Endothelial cell of umbilical vein (primary cell): ENCODE measurements at regions not wholly inside any gene's neighbourhood (a gene's known extent, or its start where the extent isn't known, plus 50 kb on each side); places are given as distances from the start of the nearest gene placed in this dataset.

Experiments used
- BruUV-seq: library from RNA; stranded (reverse); fragments of 400-500 nt; replicated peaks from 2 replicates; lab custom pipeline; 2021; lab: Mats Ljungman, UMichigan
- CTCF ChIA-PET: fragments of 300-600, 350-600 bp; sonication (Branson Sonifier 250); formaldehyde crosslinking; loops from one replicate; lab custom pipeline; 2021; ENCODE audit warnings: antibody characterized with exemption, inconsistent platforms; lab: Charles Lee
- POLR2A ChIA-PET: fragments of 300-600, 350-600 bp; sonication (Branson Sonifier 250); formaldehyde crosslinking; loops from one replicate; lab custom pipeline; 2021; ENCODE audit warnings: antibody characterized with exemption, inconsistent platforms; lab: Charles Lee
- DNase-seq: peaks from one replicate; pipeline ENCODE4 v3.0.0-alpha.2; 2011; ENCODE audit warnings: low read depth, low spot score
- FAIRE-seq: peaks from 2 replicates; lab custom pipeline; 2011; peaks lifted over from hg19 to GRCh38; lab: Jason Lieb, UNC
- H2AFZ ChIP-seq: 2 replicates; pipeline ENCODE4 v1.6.0; 2012; ENCODE audit warnings: low read depth, low read length, control low read depth, inconsistent platforms
- H3K27ac ChIP-seq: 2 replicates; pipeline ENCODE4 v1.5.1; 2011; ENCODE audit warnings: low read depth, mild to moderate bottlenecking, control low read depth, low read length, moderate library complexity; ENCODE audit not compliant: insufficient read depth
- H3K27me3 ChIP-seq, 2 experiments: 2 replicates each; pipeline versions ENCODE4 v1.6.0 to v1.6.1; 2011; ENCODE audit warnings: low read length in 2 of 2, mixed read lengths in 1 of 2; ENCODE audit not compliant: control insufficient read depth in 2 of 2, insufficient read depth in 2 of 2
- H3K36me3 ChIP-seq, 2 experiments: 2 replicates in 1 of 2; 3 replicates in 1 of 2; pipeline ENCODE4 v1.5.1; 2011; ENCODE audit warnings: low read length in 2 of 2, mild to moderate bottlenecking in 1 of 2, moderate library complexity in 1 of 2; ENCODE audit not compliant: control insufficient read depth in 2 of 2, insufficient read depth in 2 of 2; ENCODE audit errors: extremely low read depth in 1 of 2
- H3K4me1 ChIP-seq: 3 replicates; pipeline ENCODE4 v1.5.1; 2011; ENCODE audit warnings: mild to moderate bottlenecking, low read length; ENCODE audit not compliant: control insufficient read depth, insufficient read depth; ENCODE audit errors: extremely low read depth
- H3K4me2 ChIP-seq: 2 replicates; pipeline ENCODE4 v1.6.1; 2011; ENCODE audit warnings: low read length, control low read depth, mixed read lengths; ENCODE audit not compliant: insufficient read depth
- H3K4me3 ChIP-seq, 3 experiments: fragments of 200-600 bp in 1 of 3; sonication (generic), shearing (Covaris generic) in 1 of 3; replicated peaks in 1 of 3; 2 replicates each; pipeline ENCODE4 v1.5.1; 2011 to 2016; ENCODE audit warnings: control low read depth in 3 of 3, low read length in 3 of 3, mild to moderate bottlenecking in 2 of 3, inconsistent platforms in 1 of 3, low read depth in 1 of 3, moderate library complexity in 1 of 3; ENCODE audit not compliant: insufficient read depth in 1 of 3
- H3K79me2 ChIP-seq: 2 replicates; pipeline ENCODE4 v1.6.0; 2012; ENCODE audit warnings: low read length, inconsistent platforms; ENCODE audit not compliant: control insufficient read depth, insufficient read depth
- H3K9ac ChIP-seq: replicated peaks from 2 replicates; pipeline ENCODE3; 2011; ENCODE audit warnings: low read length, control low read depth; ENCODE audit not compliant: insufficient read depth; ENCODE audit errors: extremely low read depth
- H3K9me1 ChIP-seq: replicated peaks from 3 replicates; pipeline ENCODE4 v1.6.0; 2011; ENCODE audit warnings: mild to moderate bottlenecking, low read length; ENCODE audit not compliant: control insufficient read depth, insufficient read depth; ENCODE audit errors: extremely low read depth
- H3K9me3 ChIP-seq: replicated peaks from 2 replicates; pipeline ENCODE4 v1.5.1; 2012; ENCODE audit warnings: low read length, inconsistent platforms; ENCODE audit not compliant: control insufficient read depth, insufficient read depth
- H4K20me1 ChIP-seq: replicated peaks from 2 replicates; pipeline ENCODE3; 2011; ENCODE audit warnings: mild to moderate bottlenecking, low read length; ENCODE audit not compliant: control insufficient read depth, insufficient read depth; ENCODE audit errors: extremely low read depth
- CTCF ChIP-seq, 2 donors: IDR thresholded peaks; 1 replicate in 1 of 2; 2 replicates in 1 of 2; pipeline ENCODE4 v1.5.1; 2011; ENCODE audit warnings: low read length in 2 of 2, mild to moderate bottlenecking in 2 of 2, moderate library complexity in 2 of 2, control low read depth in 1 of 2, inconsistent platforms in 1 of 2, low read depth in 1 of 2; ENCODE audit not compliant: insufficient read depth in 1 of 2; ENCODE audit errors: extremely low read depth in 1 of 2
- EZH2 ChIP-seq: IDR thresholded peaks from 2 replicates; pipeline ENCODE4 v1.6.1; 2012; ENCODE audit warnings: borderline replicate concordance, low read depth, mild to moderate bottlenecking, moderate library complexity, low read length, inconsistent platforms; ENCODE audit not compliant: severe bottlenecking
- FOS ChIP-seq: IDR thresholded peaks from 2 replicates; pipeline ENCODE4 v1.6.1; 2011; ENCODE audit warnings: mild to moderate bottlenecking, low read length, moderate library complexity, borderline replicate concordance; ENCODE audit not compliant: insufficient read depth
- GATA2 ChIP-seq: IDR thresholded peaks from 2 replicates; pipeline ENCODE4 v1.7.0; 2011; ENCODE audit warnings: low read depth, mild to moderate bottlenecking, moderate library complexity, mixed read lengths, low read length; ENCODE audit not compliant: insufficient read length, insufficient read depth
- JUN ChIP-seq: IDR thresholded peaks from 2 replicates; pipeline ENCODE4 v1.6.1; 2011; ENCODE audit warnings: borderline replicate concordance, low read depth; ENCODE audit not compliant: insufficient read length, insufficient read depth
- MAX ChIP-seq: IDR thresholded peaks from 2 replicates; pipeline ENCODE4 v1.6.1; 2011; ENCODE audit not compliant: insufficient read depth, insufficient read length
- MYC ChIP-seq: IDR thresholded peaks from one replicate; pipeline ENCODE4 v1.6.1; 2011; ENCODE audit warnings: mild to moderate bottlenecking, low read depth, low read length
- POLR2A ChIP-seq: IDR thresholded peaks from 2 replicates; pipeline ENCODE4 v1.6.1; 2012; ENCODE audit warnings: low read depth, mild to moderate bottlenecking, control low read depth, low read length
- POLR2AphosphoS5 ChIP-seq: IDR thresholded peaks from 2 replicates; pipeline ENCODE4 v1.6.1; 2012; ENCODE audit warnings: low read depth, mild to moderate bottlenecking, control low read depth, low read length, moderate library complexity; ENCODE audit not compliant: insufficient read depth
- dilution Hi-C: fragments of 300-500 bp; cut with MboI; formaldehyde crosslinking; loops from one replicate; pipeline ENCODE4 v1.15.0; 2019; ENCODE audit warnings: low sequenced_read_pairs; ENCODE audit not compliant: extremely low pct_ligation_motif_present
- intact Hi-C: fragments of 100-400 bp; cut with micrococcal nuclease; formaldehyde crosslinking; loops from one replicate; pipeline ENCODE4 v1.10.0; 2022

DNA sequence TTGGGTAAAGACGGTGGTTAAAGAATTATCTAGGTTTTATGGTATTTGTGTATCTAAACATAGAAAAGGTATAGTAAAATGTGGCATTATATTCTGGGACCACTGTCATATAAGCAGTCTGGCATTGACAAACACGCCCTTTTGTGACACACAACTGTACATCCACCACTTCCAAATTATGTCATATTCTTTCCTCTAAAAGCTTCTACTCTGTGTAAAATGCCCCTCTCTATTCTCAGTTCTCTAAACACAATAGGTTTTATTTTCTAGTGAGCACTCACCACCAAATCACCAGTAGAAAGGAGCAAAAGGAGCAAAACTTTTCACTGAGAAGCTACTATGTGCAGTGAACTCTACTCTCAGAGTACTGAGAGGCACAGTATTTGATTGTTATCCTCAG is 88.1 kb upstream of the PIEZO2 start:
- no peak overlapping the region for H3K27ac ChIP-seq
- no peak overlapping the region for H3K4me3 ChIP-seq
- H3K79me2 ChIP-seq, result no peaks in the 10 kb centered on the region
- dilution Hi-C loops (no loop called here), intact Hi-C loops (no loop called here)
- POLR2A ChIA-PET, result no interaction called here
- no peaks in the 10 kb centered on the region for H4K20me1 ChIP-seq
- H3K4me1 ChIP-seq, result no peaks in the 10 kb centered on the region
- H3K9ac ChIP-seq, result no peak overlapping the region
- H2AFZ ChIP-seq, result no peak overlapping the region
- FAIRE-seq (no peak), DNase-seq (no peak)
- H3K4me2 ChIP-seq, result no peak overlapping the region
- TF ChIP-seq EZH2 (no peak), CTCF (IDR thresholded peaks at IDR 0.05; ENCODE audit: extremely low read depth in 1 of 2, insufficient read depth in 1 of 2, low read depth in 1 of 2, low read length in 2 of 2) (no peak), GATA2 (no peak), JUN (no peak), MAX (no peak), MYC (no peak), POLR2AphosphoS5 (no peak), POLR2A (no peak), FOS (no peak)
- CTCF ChIA-PET, result no interaction called here
- no TSS peak for BruUV-seq
- H3K9me1 ChIP-seq, result no peaks in the 10 kb centered on the region
- H3K9me3 ChIP-seq, result no peaks in the 10 kb centered on the region
- H3K36me3 ChIP-seq, result no peaks in the 10 kb centered on the region
- no peaks in the 10 kb centered on the region for H3K27me3 ChIP-seq
